Neural progenitor cell (in vitro differentiated cells): ENCODE measurements at regions not wholly inside any gene's neighbourhood (a gene's known extent, or its start where the extent isn't known, plus 50 kb on each side); places are given as distances from the start of the nearest gene placed in this dataset.

ENCODE experiments used
- DNase-seq: peaks from one replicate; pipeline ENCODE4 v3.0.0-alpha.2; 2016; ENCODE audit warnings: low spot score
- H2AFZ ChIP-seq: fragments of 200-600 bp; sonication (generic); replicated peaks from 2 replicates; pipeline ENCODE4 v1.6.1; 2016; ENCODE audit warnings: antibody characterized with exemption
- H3F3A ChIP-seq: fragments of 200-600 bp; sonication (generic); 2 replicates; pipeline ENCODE4 v1.6.1; 2016; ENCODE audit warnings: antibody characterized with exemption, low read depth
- H3K27ac ChIP-seq: fragments of 200-600 bp; sonication (generic); 2 replicates; pipeline ENCODE4 v1.5.1; 2016; ENCODE audit warnings: mild to moderate bottlenecking
- H3K27me3 ChIP-seq: fragments of 200-600 bp; sonication (generic); 2 replicates; pipeline ENCODE4 v1.6.1; 2016; ENCODE audit warnings: mild to moderate bottlenecking, moderate library complexity
- H3K36me3 ChIP-seq: fragments of 200-600 bp; sonication (generic); 2 replicates; pipeline ENCODE4 v1.5.1; 2016
- H3K4me1 ChIP-seq: fragments of 200-600 bp; sonication (generic); 2 replicates; pipeline ENCODE4 v1.6.1; 2016; ENCODE audit warnings: mixed run types
- H3K4me2 ChIP-seq: fragments of 200-600 bp; sonication (generic); 2 replicates; pipeline ENCODE4 v1.6.1; 2016
- H3K4me3 ChIP-seq: fragments of 200-600 bp; sonication (generic); 2 replicates; pipeline ENCODE4 v1.5.1; 2016
- H3K79me2 ChIP-seq: fragments of 200-600 bp; sonication (generic); 2 replicates; pipeline ENCODE4 v1.6.1; 2016; ENCODE audit warnings: low read depth
- H3K9ac ChIP-seq: fragments of 200-600 bp; sonication (generic); 2 replicates; pipeline ENCODE4 v1.6.1; 2016
- H3K9me3 ChIP-seq: fragments of 200-600 bp; sonication (generic); 2 replicates; pipeline ENCODE4 v1.5.1; 2016; ENCODE audit warnings: low read depth
- H4K20me1 ChIP-seq: fragments of 200-600 bp; sonication (generic); 2 replicates; pipeline ENCODE4 v1.6.1; 2016; ENCODE audit warnings: low read depth
- H3K27ac Mint-ChIP-seq: 3 replicates; pipeline ENCODE4 v1.8.0; 2021; ENCODE audit warnings: mixed read lengths
- H3K27me3 Mint-ChIP-seq: 2 replicates; pipeline ENCODE4 v1.8.0; 2022; ENCODE audit warnings: low read depth, mild to moderate bottlenecking, inconsistent platforms, moderate library complexity, mixed read lengths; ENCODE audit not compliant: insufficient read depth
- H3K36me3 Mint-ChIP-seq: 3 replicates; pipeline ENCODE4 v1.8.0; 2021; ENCODE audit warnings: mixed read lengths
- H3K4me1 Mint-ChIP-seq: 3 replicates; pipeline ENCODE4 v1.8.0; 2021; ENCODE audit warnings: mixed read lengths
- H3K4me3 Mint-ChIP-seq: 3 replicates; pipeline ENCODE4 v1.8.0; 2021; ENCODE audit warnings: mild to moderate bottlenecking, moderate library complexity, mixed read lengths
- H3K9me3 Mint-ChIP-seq: 3 replicates; pipeline ENCODE4 v1.8.0; 2020; ENCODE audit warnings: mixed read lengths
- CTCF ChIP-seq: fragments of 200-600 bp; sonication (generic); IDR thresholded peaks from 2 replicates; pipeline ENCODE4 v1.5.1; 2017; ENCODE audit warnings: antibody characterized with exemption, mild to moderate bottlenecking
- EZH2 ChIP-seq: fragments of 200-600 bp; sonication (generic); IDR thresholded peaks from 2 replicates; pipeline ENCODE4 v1.6.1; 2017; ENCODE audit warnings: antibody characterized with exemption, mild to moderate bottlenecking, moderate library complexity
- EZH2phosphoT487 ChIP-seq: fragments of 200-600 bp; sonication (generic); IDR thresholded peaks from 2 replicates; pipeline ENCODE4 v1.6.1; 2017; ENCODE audit warnings: antibody characterized with exemption

GRCh38 chr18:65567372-65567771 is 183.4 kb upstream of the CDH7 start:
- Histone ChIP-seq H3K9me3 (no peaks in the 10 kb centered on the region), H3K4me1 (no peaks in the 10 kb centered on the region), H3K79me2 (no peaks in the 10 kb centered on the region), H3K36me3 (no peaks in the 10 kb centered on the region), H2AFZ (no peak overlapping the region), H3K27ac (no peak overlapping the region), H3K4me3 (no peak overlapping the region), H3K4me2 (no peak overlapping the region), H3F3A (no peaks in the 10 kb centered on the region), H3K27me3 (no peaks in the 10 kb centered on the region), H3K9ac (no peak overlapping the region), H4K20me1 (no peaks in the 10 kb centered on the region)
- no peaks in the 10 kb centered on the region for H3K36me3 Mint-ChIP-seq
- no peaks in the 10 kb centered on the region for H3K4me1 Mint-ChIP-seq
- H3K9me3 Mint-ChIP-seq = no peaks in the 10 kb centered on the region
- H3K27ac Mint-ChIP-seq = no peak overlapping the region
- peak; percentile 23 for DNase-seq
- H3K4me3 Mint-ChIP-seq = no peak overlapping the region
- H3K27me3 Mint-ChIP-seq = no peaks in the 10 kb centered on the region
- TF ChIP-seq EZH2 (no peak), CTCF (peak; percentile 65)

- Mint-ChIP-seq H3K27ac (no peak overlapping the region), H3K36me3 (no peaks in the 10 kb centered on the region), H3K27me3 (peaks cover 2% of the 10 kb centered on the region), H3K4me3 (no peak overlapping the region), H3K9me3 (no peaks in the 10 kb centered on the region), H3K4me1 (peaks cover 2% of the 10 kb centered on the region)
- no peaks in the 10 kb centered on the region for H4K20me1 ChIP-seq
- H3K4me3 ChIP-seq = no peak overlapping the region
- no peaks in the 10 kb centered on the region for H3K27me3 ChIP-seq
- no peaks in the 10 kb centered on the region for H3F3A ChIP-seq
- no peaks in the 10 kb centered on the region for H3K9me3 ChIP-seq
- no peaks in the 10 kb centered on the region for H3K79me2 ChIP-seq
- no peak for DNase-seq
- no peaks in the 10 kb centered on the region for H3K36me3 ChIP-seq
- no peak for TF ChIP-seq CTCF
- no peak for TF ChIP-seq EZH2phosphoT487
- no peak for TF ChIP-seq EZH2
- H3K9ac ChIP-seq = no peak overlapping the region
- no peak overlapping the region for H2AFZ ChIP-seq
- no peak overlapping the region for H3K27ac ChIP-seq
- no peaks in the 10 kb centered on the region for H3K4me1 ChIP-seq
- H3K4me2 ChIP-seq = no peak overlapping the region
Measured at GRCh38 chr18:65548316-65548715, 202.5 kb upstream of the CDH7 start.

- peaks cover 2% of the 10 kb centered on the region for H3K27me3 Mint-ChIP-seq
- Histone ChIP-seq H3K27ac (no peak overlapping the region), H3K9me3 (no peaks in the 10 kb centered on the region), H3K27me3 (no peaks in the 10 kb centered on the region), H3K79me2 (no peaks in the 10 kb centered on the region), H3F3A (no peaks in the 10 kb centered on the region), H4K20me1 (no peaks in the 10 kb centered on the region), H3K36me3 (no peaks in the 10 kb centered on the region), H2AFZ (no peak overlapping the region), H3K9ac (no peak overlapping the region), H3K4me1 (no peaks in the 10 kb centered on the region), H3K4me3 (no peak overlapping the region), H3K4me2 (no peak overlapping the region)
- H3K4me1 Mint-ChIP-seq = peaks cover 2% of the 10 kb centered on the region
- no peak overlapping the region for H3K4me3 Mint-ChIP-seq
- TF ChIP-seq EZH2 (no peak), CTCF (no peak), EZH2phosphoT487 (no peak)
- H3K9me3 Mint-ChIP-seq = no peaks in the 10 kb centered on the region
- H3K36me3 Mint-ChIP-seq = no peaks in the 10 kb centered on the region
- no peak for DNase-seq
- H3K27ac Mint-ChIP-seq = no peak overlapping the region
Measured at GRCh38 chr18:65547046-65547445, 203.8 kb upstream of the CDH7 start.

- TF ChIP-seq EZH2phosphoT487 (no peak), EZH2 (no peak), CTCF (no peak)
- Histone ChIP-seq H3K9me3 (no peaks in the 10 kb centered on the region), H3F3A (no peaks in the 10 kb centered on the region), H3K36me3 (no peaks in the 10 kb centered on the region), H3K4me3 (no peak overlapping the region), H3K27me3 (no peaks in the 10 kb centered on the region), H3K27ac (no peak overlapping the region), H2AFZ (no peak overlapping the region), H3K79me2 (no peaks in the 10 kb centered on the region), H3K4me1 (no peaks in the 10 kb centered on the region), H4K20me1 (no peaks in the 10 kb centered on the region), H3K4me2 (no peak overlapping the region), H3K9ac (no peak overlapping the region)
- H3K9me3 Mint-ChIP-seq = no peaks in the 10 kb centered on the region
- DNase-seq = no peak
- H3K27ac Mint-ChIP-seq = no peak overlapping the region
- peaks cover 2% of the 10 kb centered on the region for H3K4me1 Mint-ChIP-seq
- H3K4me3 Mint-ChIP-seq = no peak overlapping the region
- H3K27me3 Mint-ChIP-seq = peaks cover 2% of the 10 kb centered on the region
- no peaks in the 10 kb centered on the region for H3K36me3 Mint-ChIP-seq
Measured at GRCh38 chr18:65544701-65545100, 206.1 kb upstream of the CDH7 start.
